Trophoblast cell (in vitro differentiated cells and primary cell): ENCODE measurements at regions not wholly inside any gene's neighbourhood (a gene's known extent, or its start where the extent isn't known, plus 50 kb on each side); places are given as distances from the start of the nearest gene placed in this dataset.

Experiments used
- DNase-seq, 2 donors: peaks; one replicate each; pipeline ENCODE4 v3.0.0-alpha.2; 2016
- H2AFZ ChIP-seq: 2 replicates; pipeline ENCODE4 v1.6.1; 2013; ENCODE audit warnings: low read length, moderate library complexity, mild to moderate bottlenecking; ENCODE audit not compliant: insufficient read depth, poor library complexity
- H2AK5ac ChIP-seq: 2 replicates; pipeline ENCODE4 v1.6.1; 2013; ENCODE audit warnings: mild to moderate bottlenecking, low read length
- H2BK120ac ChIP-seq: 2 replicates; pipeline ENCODE4 v1.6.1; 2013; ENCODE audit warnings: low read length, mild to moderate bottlenecking, moderate library complexity; ENCODE audit not compliant: insufficient read depth, poor library complexity
- H2BK12ac ChIP-seq: 2 replicates; pipeline ENCODE4 v1.6.1; 2013; ENCODE audit warnings: mild to moderate bottlenecking, low read length, moderate library complexity
- H2BK5ac ChIP-seq: 2 replicates; pipeline ENCODE4 v1.6.1; 2013; ENCODE audit warnings: low read length, low read depth, moderate library complexity, mild to moderate bottlenecking; ENCODE audit not compliant: poor library complexity
- H3K14ac ChIP-seq: 2 replicates; pipeline ENCODE4 v1.6.1; 2013; ENCODE audit warnings: mild to moderate bottlenecking, low read length
- H3K18ac ChIP-seq: 2 replicates; pipeline ENCODE4 v1.6.1; 2013; ENCODE audit warnings: mild to moderate bottlenecking, low read length
- H3K23ac ChIP-seq: 2 replicates; pipeline ENCODE4 v1.6.1; 2013; ENCODE audit warnings: low read length
- H3K27ac ChIP-seq: 2 replicates; pipeline ENCODE4 v1.5.1; 2013; ENCODE audit warnings: low read depth, mild to moderate bottlenecking, inconsistent platforms, low read length, moderate library complexity
- H3K27me3 ChIP-seq: 2 replicates; pipeline ENCODE4 v1.6.1; 2013; ENCODE audit warnings: inconsistent platforms, mild to moderate bottlenecking, low read length, moderate library complexity; ENCODE audit not compliant: insufficient read depth
- H3K36me3 ChIP-seq, 2 experiments: 1 replicate in 1 of 2; 2 replicates in 1 of 2; pipeline ENCODE4 v1.6.1; 2013; ENCODE audit warnings: low read length in 2 of 2, mild to moderate bottlenecking in 2 of 2, moderate library complexity in 1 of 2; ENCODE audit not compliant: insufficient read depth in 2 of 2, control insufficient read depth in 1 of 2
- H3K4ac ChIP-seq: 2 replicates; pipeline ENCODE4 v1.6.1; 2013; ENCODE audit warnings: low read depth, mild to moderate bottlenecking, low read length, moderate library complexity
- H3K4me1 ChIP-seq, 2 experiments: 1 replicate in 1 of 2; 2 replicates in 1 of 2; pipeline ENCODE4 v1.6.1; 2013; ENCODE audit warnings: low read length in 2 of 2, mild to moderate bottlenecking in 2 of 2, moderate library complexity in 1 of 2; ENCODE audit not compliant: insufficient read depth in 2 of 2, control insufficient read depth in 1 of 2
- H3K4me2 ChIP-seq: 2 replicates; pipeline ENCODE4 v1.6.1; 2013; ENCODE audit warnings: inconsistent platforms, mild to moderate bottlenecking, low read length, moderate library complexity
- H3K4me3 ChIP-seq: 2 replicates; pipeline ENCODE4 v1.5.1; 2013; ENCODE audit warnings: mild to moderate bottlenecking, low read depth, low read length, inconsistent platforms
- H3K79me1 ChIP-seq: one replicate; pipeline ENCODE4 v1.6.1; 2013; ENCODE audit warnings: low read length
- H3K79me2 ChIP-seq: 2 replicates; pipeline ENCODE4 v1.6.1; 2013; ENCODE audit warnings: low read length, mild to moderate bottlenecking; ENCODE audit not compliant: control insufficient read depth, insufficient read depth, poor library complexity
- H3K9ac ChIP-seq: 2 replicates; pipeline ENCODE4 v1.6.1; 2013; ENCODE audit warnings: mild to moderate bottlenecking, low read length
- H3K9me3 ChIP-seq: 2 replicates; pipeline ENCODE4 v1.6.1; 2013; ENCODE audit warnings: low read depth, mild to moderate bottlenecking, control low read depth, inconsistent platforms, low read length; ENCODE audit not compliant: insufficient read depth
- H4K12ac ChIP-seq: 2 replicates; pipeline ENCODE4 v1.6.1; 2013; ENCODE audit warnings: low read depth, mild to moderate bottlenecking, low read length, moderate library complexity
- H4K8ac ChIP-seq: 2 replicates; pipeline ENCODE4 v1.6.1; 2013; ENCODE audit warnings: low read depth, mild to moderate bottlenecking, low read length, moderate library complexity
- H4K91ac ChIP-seq: one replicate; pipeline ENCODE4 v1.6.1; 2013; ENCODE audit warnings: low read depth, mild to moderate bottlenecking, low read length, moderate library complexity
- WGBS: extraction: QIAGEN DNeasy Blood & Tissue Kit; methylation state at CpG from one replicate; pipeline ENCODE4 v1.1.7; 2013; ENCODE audit warnings: missing lambda C conversion rate; ENCODE audit not compliant: insufficient read length, insufficient coverage; ENCODE audit errors: extremely low coverage; 5-methylcytosine and 5-hydroxymethylcytosine counted together

DNA sequence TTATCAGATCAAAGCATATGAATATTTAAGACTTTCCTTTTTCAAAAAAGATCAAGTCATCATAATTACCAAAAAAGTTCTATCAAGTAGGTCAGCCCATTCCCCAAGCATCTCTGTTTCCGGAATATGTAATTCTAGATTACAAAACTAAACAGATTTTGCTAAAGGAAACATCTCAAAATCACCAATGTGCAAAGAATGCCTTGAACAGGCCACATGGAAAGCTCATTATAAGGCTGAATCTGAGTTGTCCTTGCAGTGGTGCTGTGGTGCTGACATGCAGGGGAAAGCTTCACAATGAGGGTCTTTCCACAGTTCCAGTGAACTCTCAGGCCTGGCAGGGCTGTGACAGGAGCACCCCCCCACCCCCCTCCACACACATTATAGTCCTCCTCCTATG lies 240.9 kb downstream of the OMA1 start:
- Histone ChIP-seq H3K9me3 (no peaks in the 10 kb centered on the region), H2BK12ac (no peak overlapping the region), H2AFZ (no peak overlapping the region), H3K27me3 (no peaks in the 10 kb centered on the region), H2AK5ac (no peak overlapping the region), H3K79me2 (no peaks in the 10 kb centered on the region), H3K23ac (no peak overlapping the region), H4K91ac (no peak overlapping the region), H4K8ac (no peak overlapping the region), H3K14ac (no peak overlapping the region), H3K4ac (no peak overlapping the region), H2BK120ac (no peak overlapping the region), H3K9ac (no peak overlapping the region), H3K36me3 (no peaks in the 10 kb centered on the region), H3K4me2 (no peak overlapping the region), H3K4me1 (peaks cover under 1 to 2% of the 10 kb centered on the region in 2 experiments), H3K79me1 (no peaks in the 10 kb centered on the region), H3K27ac (no peak overlapping the region), H2BK5ac (no peak overlapping the region), H3K4me3 (no peak overlapping the region), H3K18ac (no peak overlapping the region), H4K12ac (no peak overlapping the region)
- no CpG with 5 or more reads among the region's 1 CpG for WGBS
- no peak for DNase-seq

DNA sequence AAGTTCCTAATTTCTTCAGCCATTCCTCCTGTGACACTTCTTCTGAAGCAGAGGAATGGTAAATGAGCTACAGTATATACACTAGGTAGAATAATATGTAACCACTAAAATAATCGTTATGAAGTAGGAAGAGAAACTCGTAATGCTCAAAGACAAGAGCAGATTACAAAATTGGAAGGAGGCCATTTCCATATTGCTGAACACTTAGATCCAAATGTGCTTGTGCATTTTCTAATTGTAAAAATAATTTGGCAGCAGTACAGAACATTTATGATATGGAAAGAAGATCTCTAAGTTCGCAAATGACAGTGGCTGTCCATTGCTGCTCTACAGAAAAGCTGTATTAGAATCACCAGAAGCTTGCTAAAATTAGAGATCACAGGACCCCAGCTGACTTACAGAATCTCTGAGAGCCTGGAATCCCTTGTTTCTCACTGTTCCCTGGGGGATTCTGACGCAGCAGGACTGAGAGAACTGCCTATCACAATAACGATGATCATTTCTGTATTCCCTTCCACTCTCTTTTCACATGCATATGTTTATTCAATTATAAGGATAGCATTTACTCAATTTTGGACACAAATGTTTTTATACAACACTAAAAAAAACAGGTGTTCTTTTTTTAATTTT lies 242.1 kb downstream of the OMA1 start:
- no peaks in the 10 kb centered on the region for H3K9me3 ChIP-seq
- H2BK5ac ChIP-seq: no peak overlapping the region
- H4K12ac ChIP-seq: no peak overlapping the region
- no peak overlapping the region for H4K91ac ChIP-seq
- H3K36me3 ChIP-seq: no peaks in the 10 kb centered on the region
- no peaks in the 10 kb centered on the region for H3K79me1 ChIP-seq
- H3K23ac ChIP-seq: no peak overlapping the region
- H3K18ac ChIP-seq: no peak overlapping the region
- no peak overlapping the region for H3K27ac ChIP-seq
- DNase-seq: no peak
- H3K9ac ChIP-seq: no peak overlapping the region
- no peak overlapping the region for H3K4me2 ChIP-seq
- H3K79me2 ChIP-seq: no peaks in the 10 kb centered on the region
- no peak overlapping the region for H3K4ac ChIP-seq
- no peak overlapping the region for H3K14ac ChIP-seq
- no peak overlapping the region for H2BK12ac ChIP-seq
- no CpG with 5 or more reads among the region's 5 CpGs for WGBS
- no peak overlapping the region for H2AFZ ChIP-seq
- no peaks in the 10 kb centered on the region for H3K27me3 ChIP-seq
- H4K8ac ChIP-seq: no peak overlapping the region
- H3K4me1 ChIP-seq: no peaks in the 10 kb centered on the region
- H3K4me3 ChIP-seq: no peak overlapping the region
- no peak overlapping the region for H2BK120ac ChIP-seq
- H2AK5ac ChIP-seq: no peak overlapping the region

DNA sequence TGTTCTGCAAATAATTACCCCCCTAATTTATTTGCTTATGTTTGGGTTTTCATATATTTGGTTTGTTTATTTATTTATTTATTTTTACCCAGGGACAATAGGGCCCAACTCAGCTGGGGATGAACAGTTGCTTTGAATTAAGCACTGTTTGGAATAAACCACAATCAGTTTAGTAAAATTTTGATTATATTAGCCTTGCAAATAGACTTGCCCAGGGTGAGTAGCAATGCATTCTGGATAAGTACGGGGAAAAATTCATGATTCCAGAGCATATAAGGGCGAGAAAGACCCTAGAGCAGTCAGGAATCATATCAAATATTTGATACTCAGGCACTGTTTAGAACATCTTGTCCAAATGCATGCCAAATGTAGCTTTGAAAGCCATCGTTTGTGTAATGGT lies 242.7 kb downstream of the OMA1 start:
- WGBS: no CpG with 5 or more reads among the region's 3 CpGs
- Histone ChIP-seq H3K9me3 (no peaks in the 10 kb centered on the region), H3K4me1 (no peaks in the 10 kb centered on the region), H3K14ac (no peak overlapping the region), H2AFZ (no peak overlapping the region), H3K4me3 (no peak overlapping the region), H4K91ac (no peak overlapping the region), H2BK12ac (no peak overlapping the region), H3K23ac (no peak overlapping the region), H3K4ac (no peak overlapping the region), H2BK120ac (no peak overlapping the region), H3K79me1 (no peaks in the 10 kb centered on the region), H3K79me2 (no peaks in the 10 kb centered on the region), H3K4me2 (no peak overlapping the region), H3K9ac (no peak overlapping the region), H2BK5ac (no peak overlapping the region), H2AK5ac (no peak overlapping the region), H3K36me3 (no peaks in the 10 kb centered on the region), H3K18ac (no peak overlapping the region), H4K8ac (no peak overlapping the region), H3K27ac (no peak overlapping the region), H3K27me3 (no peaks in the 10 kb centered on the region), H4K12ac (no peak overlapping the region)
- no peak for DNase-seq

DNA sequence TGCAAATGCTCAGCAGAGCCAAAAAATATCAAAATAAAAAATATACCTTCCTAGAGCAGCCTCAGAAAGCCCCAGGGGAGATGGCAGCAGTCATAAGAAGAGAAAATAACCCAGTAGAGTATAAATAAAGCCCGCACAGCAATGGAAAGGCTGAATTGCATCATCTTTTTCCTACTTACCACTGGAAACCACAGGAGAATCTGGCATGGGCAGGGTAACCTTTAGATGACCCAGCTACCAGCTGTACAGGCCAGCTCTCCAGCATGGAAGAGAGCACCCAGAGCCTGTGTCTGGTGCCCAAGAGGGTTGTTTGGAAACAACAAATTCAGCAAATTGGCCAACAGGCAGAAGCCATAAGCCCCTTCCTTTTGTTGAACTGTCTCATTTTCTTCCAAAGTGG lies 253.1 kb downstream of the OMA1 start:
- Histone ChIP-seq H3K4me1 (no peaks in the 10 kb centered on the region), H3K4me2 (no peak overlapping the region), H3K4me3 (no peak overlapping the region), H2BK120ac (no peak overlapping the region), H3K79me2 (no peaks in the 10 kb centered on the region), H3K9ac (no peak overlapping the region), H3K79me1 (no peaks in the 10 kb centered on the region), H4K8ac (no peak overlapping the region), H4K12ac (no peak overlapping the region), H3K36me3 (no peaks in the 10 kb centered on the region), H3K23ac (no peak overlapping the region), H3K14ac (no peak overlapping the region), H3K27ac (no peak overlapping the region), H2BK12ac (no peak overlapping the region), H4K91ac (no peak overlapping the region), H2AK5ac (no peak overlapping the region), H3K27me3 (no peaks in the 10 kb centered on the region), H3K4ac (no peak overlapping the region), H3K9me3 (no peaks in the 10 kb centered on the region), H2AFZ (no peak overlapping the region), H3K18ac (no peak overlapping the region), H2BK5ac (no peak overlapping the region)
- no CpG with 5 or more reads among the region's 1 CpG for WGBS
- no peak for DNase-seq
